H1 (cell line): ENCODE measurements at regions not wholly inside any gene's neighbourhood (a gene's known extent, or its start where the extent isn't known, plus 50 kb on each side); places are given as distances from the start of the nearest gene placed in this dataset.

Experiments
- CTCF ChIA-PET: fragments of 300-600 bp; sonication (Branson Sonifier 250); formaldehyde crosslinking; loops from one replicate; lab custom pipeline; 2021; ENCODE audit not compliant: partially characterized antibody; lab: Charles Lee
- POLR2A ChIA-PET: fragments of 300-600 bp; sonication (Branson Sonifier 250); formaldehyde crosslinking; loops from one replicate; lab custom pipeline; 2021; ENCODE audit warnings: inconsistent platforms; ENCODE audit not compliant: partially characterized antibody; lab: Charles Lee
- DNase-seq, 2 experiments: peaks; one replicate each; pipeline versions ENCODE4 v3.0.0 to v3.0.0-alpha.2; 2010 to 2022; ENCODE audit warnings: low spot score in 2 of 2, low read depth in 1 of 2, mixed read lengths in 1 of 2
- FAIRE-seq: peaks from 2 replicates; lab custom pipeline; 2011; peaks lifted over from hg19 to GRCh38; lab: Jason Lieb, UNC
- H2AFZ ChIP-seq: 2 replicates; pipeline ENCODE4 v1.8.1; 2012; ENCODE audit warnings: low read length, inconsistent platforms
- H2AK5ac ChIP-seq: 2 replicates; pipeline ENCODE4 v1.6.1; 2013; ENCODE audit warnings: low read depth, low read length
- H2BK120ac ChIP-seq: replicated peaks from 2 replicates; pipeline ENCODE3; 2013; ENCODE audit warnings: low read depth, low read length, inconsistent platforms
- H2BK12ac ChIP-seq: 2 replicates; pipeline ENCODE4 v1.6.1; 2013; ENCODE audit warnings: low read depth, low read length
- H2BK15ac ChIP-seq: 2 replicates; pipeline ENCODE4 v1.6.1; 2013; ENCODE audit warnings: low read length
- H2BK20ac ChIP-seq: 2 replicates; pipeline ENCODE4 v1.6.1; 2013; ENCODE audit warnings: low read length
- H2BK5ac ChIP-seq: 2 replicates; pipeline ENCODE4 v1.6.1; 2013; ENCODE audit warnings: low read depth, low read length
- H3K14ac ChIP-seq: 2 replicates; pipeline ENCODE4 v1.6.1; 2013; ENCODE audit warnings: inconsistent platforms; ENCODE audit not compliant: insufficient read length
- H3K18ac ChIP-seq: 2 replicates; pipeline ENCODE4 v1.6.1; 2013; ENCODE audit warnings: low read length; ENCODE audit errors: extremely low read depth
- H3K23ac ChIP-seq: 2 replicates; pipeline ENCODE4 v1.6.1; 2013; ENCODE audit warnings: inconsistent platforms; ENCODE audit not compliant: insufficient read length
- H3K23me2 ChIP-seq: 2 replicates; pipeline ENCODE4 v1.6.1; 2013; ENCODE audit warnings: low read depth, low read length
- H3K27ac ChIP-seq: 2 replicates; pipeline ENCODE4 v1.6.1; 2011; ENCODE audit warnings: low read depth, low read length, inconsistent platforms
- H3K27me3 ChIP-seq, 4 experiments: replicated peaks in 1 of 4; 1 replicate in 1 of 4; 2 replicates in 3 of 4; pipeline versions ENCODE4 v1.6.1 to v1.8.1; 2011 to 2013; ENCODE audit warnings: low read length in 3 of 4, mild to moderate bottlenecking in 3 of 4, inconsistent platforms in 2 of 4, mixed read lengths in 2 of 4, moderate library complexity in 1 of 4; ENCODE audit not compliant: control insufficient read depth in 3 of 4, insufficient read depth in 3 of 4; ENCODE audit errors: extremely low read depth in 1 of 4
- H3K36me3 ChIP-seq, 4 experiments: 2 replicates each; pipeline versions ENCODE4 v1.6.1 to v1.8.1; 2011 to 2013; ENCODE audit warnings: mild to moderate bottlenecking in 4 of 4, low read length in 3 of 4, moderate library complexity in 2 of 4, control low read depth in 1 of 4, inconsistent platforms in 1 of 4; ENCODE audit not compliant: insufficient read depth in 4 of 4, control insufficient read depth in 2 of 4
- H3K4ac ChIP-seq: replicated peaks from 2 replicates; pipeline ENCODE3; 2013; ENCODE audit warnings: low read length, low read depth, mixed read lengths, inconsistent platforms; ENCODE audit not compliant: insufficient read length
- H3K4me1 ChIP-seq, 4 experiments: replicated peaks in 1 of 4; 1 replicate in 1 of 4; 2 replicates in 3 of 4; pipeline versions ENCODE4 v1.6.1 to v1.8.1; 2011 to 2013; ENCODE audit warnings: low read length in 3 of 4, inconsistent platforms in 2 of 4, mixed read lengths in 1 of 4; ENCODE audit not compliant: insufficient read depth in 4 of 4, control insufficient read depth in 3 of 4
- H3K4me2 ChIP-seq, 2 experiments: 2 replicates each; pipeline versions ENCODE4 v1.6.1 to v1.8.1; 2011 to 2013; ENCODE audit warnings: low read depth in 2 of 2, low read length in 2 of 2, control low read depth in 1 of 2, inconsistent platforms in 1 of 2, mild to moderate bottlenecking in 1 of 2; ENCODE audit not compliant: insufficient read depth in 1 of 2
- H3K4me3 ChIP-seq, 4 experiments: fragments of 200-600, 300-600 bp in 1 of 4; sonication (generic), shearing (Covaris generic), sonication (Bioruptor Twin) in 1 of 4; 2 replicates each; pipeline versions ENCODE4 v1.5.1 to v1.8.1; 2011 to 2016; ENCODE audit warnings: low read length in 4 of 4, low read depth in 3 of 4, control low read depth in 2 of 4, inconsistent platforms in 2 of 4, mild to moderate bottlenecking in 2 of 4, mixed read lengths in 1 of 4, moderate library complexity in 1 of 4; ENCODE audit not compliant: insufficient read depth in 2 of 4; ENCODE audit errors: extremely low read depth in 1 of 4
- H3K56ac ChIP-seq: replicated peaks from 2 replicates; pipeline ENCODE3; 2013; ENCODE audit warnings: low read depth, mild to moderate bottlenecking, mixed read lengths, low read length, inconsistent platforms; ENCODE audit not compliant: insufficient read length
- H3K79me1 ChIP-seq: 2 replicates; pipeline ENCODE4 v1.6.1; 2013; ENCODE audit warnings: low read depth, low read length, control low read depth
- H3K79me2 ChIP-seq, 2 experiments: 2 replicates each; pipeline versions ENCODE4 v1.6.1 to v1.8.1; 2012 to 2013; ENCODE audit warnings: low read length in 2 of 2, mild to moderate bottlenecking in 2 of 2, inconsistent platforms in 1 of 2; ENCODE audit not compliant: insufficient read depth in 2 of 2, control insufficient read depth in 1 of 2
- H3K9ac ChIP-seq, 4 experiments: replicated peaks in 1 of 4; 1 replicate in 1 of 4; 2 replicates in 3 of 4; pipeline versions ENCODE4 v1.6.1 to v1.8.1; 2011 to 2013; ENCODE audit warnings: low read depth in 3 of 4, low read length in 3 of 4, control low read depth in 2 of 4, mild to moderate bottlenecking in 2 of 4, moderate library complexity in 2 of 4, inconsistent platforms in 1 of 4; ENCODE audit errors: extremely low read depth in 1 of 4
- H3K9me3 ChIP-seq, 2 experiments: 2 replicates each; pipeline versions ENCODE4 v1.6.1 to v1.8.1; 2012 to 2013; ENCODE audit warnings: mild to moderate bottlenecking in 2 of 2, moderate library complexity in 2 of 2, control low read depth in 1 of 2, inconsistent platforms in 1 of 2, low read depth in 1 of 2, low read length in 1 of 2, mixed read lengths in 1 of 2; ENCODE audit not compliant: insufficient read depth in 2 of 2
- H4K20me1 ChIP-seq, 2 experiments: replicated peaks in 1 of 2; 2 replicates each; pipeline versions ENCODE3 to v1.8.1; 2011 to 2013; ENCODE audit warnings: inconsistent platforms in 2 of 2, low read length in 2 of 2, mild to moderate bottlenecking in 1 of 2; ENCODE audit not compliant: insufficient read depth in 2 of 2, control insufficient read depth in 1 of 2
- H4K5ac ChIP-seq: 2 replicates; pipeline ENCODE4 v1.6.1; 2013; ENCODE audit warnings: low read length, low read depth, mixed read lengths, inconsistent platforms; ENCODE audit not compliant: insufficient read length
- H4K8ac ChIP-seq: 2 replicates; pipeline ENCODE4 v1.8.0; 2013; ENCODE audit warnings: mild to moderate bottlenecking, moderate library complexity, low read length, inconsistent platforms; ENCODE audit not compliant: insufficient read depth; ENCODE audit errors: extremely low read depth
- H4K91ac ChIP-seq: replicated peaks from 2 replicates; pipeline ENCODE3; 2013; ENCODE audit warnings: low read length, mixed read lengths, inconsistent platforms; ENCODE audit not compliant: insufficient read length
- WGBS, 2 experiments: shearing (Covaris generic) in 1 of 2; methylation state at CpG; one replicate each; pipeline versions ENCODE4 v1.1.6 to v1.1.7; 2013 to 2015; ENCODE audit warnings: low lambda C conversion rate in 2 of 2, mixed read lengths in 2 of 2, inconsistent platforms in 1 of 2, low coverage in 1 of 2, missing lambda C conversion rate in 1 of 2; ENCODE audit not compliant: insufficient replicate concordance in 2 of 2, insufficient coverage in 1 of 2, insufficient read length in 1 of 2; ENCODE audit errors: extremely low coverage in 1 of 2, missing lambda C conversion rate in 1 of 2; 5-methylcytosine and 5-hydroxymethylcytosine counted together
- TF ChIP-seq, protein P1 (sequence below): IDR thresholded peaks from 2 replicates; pipeline ENCODE4 v1.6.1; 2012; ENCODE audit warnings: low read length, inconsistent platforms

DNA sequence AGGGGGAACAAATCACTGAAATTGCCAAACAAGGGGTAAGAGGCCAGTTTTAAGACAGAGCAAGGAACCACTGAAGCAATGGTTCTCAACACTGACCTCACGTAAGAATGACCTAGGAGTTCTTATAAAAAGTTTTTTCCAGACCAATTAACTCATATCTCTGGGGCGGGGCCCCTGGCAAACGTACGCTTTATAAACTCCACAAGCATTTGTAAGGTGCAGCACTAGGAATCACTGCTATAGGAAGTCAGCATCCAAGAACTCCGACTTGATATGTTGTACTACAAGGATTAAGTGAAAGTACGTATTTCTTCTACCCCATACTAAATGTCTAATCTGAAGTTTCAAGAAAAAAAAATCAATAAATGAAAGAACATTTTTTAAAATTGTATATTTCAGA is 269.9 kb downstream of the RCHY1 start:
- no peak overlapping the region for H4K91ac ChIP-seq
- no peak overlapping the region for H3K18ac ChIP-seq
- no peaks in the 10 kb centered on the region; a peak in 1 of 4 replicates for H3K9me3 ChIP-seq
- H4K8ac ChIP-seq, result no peak overlapping the region
- no peak overlapping the region for H3K14ac ChIP-seq
- H2BK120ac ChIP-seq, result no peak overlapping the region
- no peak for FAIRE-seq
- H3K56ac ChIP-seq, result no peak overlapping the region
- no peak overlapping the region for H2AFZ ChIP-seq
- H3K9ac ChIP-seq, result no peak overlapping the region
- TF ChIP-seq, protein P1, sequence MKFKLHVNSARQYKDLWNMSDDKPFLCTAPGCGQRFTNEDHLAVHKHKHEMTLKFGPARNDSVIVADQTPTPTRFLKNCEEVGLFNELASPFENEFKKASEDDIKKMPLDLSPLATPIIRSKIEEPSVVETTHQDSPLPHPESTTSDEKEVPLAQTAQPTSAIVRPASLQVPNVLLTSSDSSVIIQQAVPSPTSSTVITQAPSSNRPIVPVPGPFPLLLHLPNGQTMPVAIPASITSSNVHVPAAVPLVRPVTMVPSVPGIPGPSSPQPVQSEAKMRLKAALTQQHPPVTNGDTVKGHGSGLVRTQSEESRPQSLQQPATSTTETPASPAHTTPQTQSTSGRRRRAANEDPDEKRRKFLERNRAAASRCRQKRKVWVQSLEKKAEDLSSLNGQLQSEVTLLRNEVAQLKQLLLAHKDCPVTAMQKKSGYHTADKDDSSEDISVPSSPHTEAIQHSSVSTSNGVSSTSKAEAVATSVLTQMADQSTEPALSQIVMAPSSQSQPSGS, result no peak
- no peak overlapping the region for H3K4me3 ChIP-seq
- H3K23me2 ChIP-seq, result no peaks in the 10 kb centered on the region
- H3K36me3 ChIP-seq, result no peaks in the 10 kb centered on the region
- H2BK12ac ChIP-seq, result no peak overlapping the region
- H3K27me3 ChIP-seq, result no peaks in the 10 kb centered on the region
- 93% methylated on average over 6 of the region's 6 CpGs; no CpG with 5 or more reads in 1 of the 2 experiments for WGBS, 2 experiments
- no peak overlapping the region for H3K27ac ChIP-seq
- POLR2A ChIA-PET, result no interaction called here
- H4K5ac ChIP-seq, result no peak overlapping the region
- DNase-seq, result no peak
- no peaks in the 10 kb centered on the region for H4K20me1 ChIP-seq
- no peaks in the 10 kb centered on the region for H3K79me2 ChIP-seq
- H2BK5ac ChIP-seq, result no peak overlapping the region
- H2BK20ac ChIP-seq, result no peak overlapping the region
- no peaks in the 10 kb centered on the region for H3K79me1 ChIP-seq
- no peaks in the 10 kb centered on the region; a peak in 1 of 7 replicates for H3K4me1 ChIP-seq
- H3K4ac ChIP-seq, result no peak overlapping the region
- H3K23ac ChIP-seq, result no peak overlapping the region
- no peak overlapping the region for H3K4me2 ChIP-seq
- CTCF ChIA-PET, result no interaction called here
- no peak overlapping the region for H2BK15ac ChIP-seq
- no peak overlapping the region for H2AK5ac ChIP-seq
